ENCODE measurements at regions not wholly inside any gene's neighbourhood (a gene's known extent, or its start where the extent isn't known, plus 50 kb on each side); places are given as distances from the start of the nearest gene placed in this dataset.

DNA sequence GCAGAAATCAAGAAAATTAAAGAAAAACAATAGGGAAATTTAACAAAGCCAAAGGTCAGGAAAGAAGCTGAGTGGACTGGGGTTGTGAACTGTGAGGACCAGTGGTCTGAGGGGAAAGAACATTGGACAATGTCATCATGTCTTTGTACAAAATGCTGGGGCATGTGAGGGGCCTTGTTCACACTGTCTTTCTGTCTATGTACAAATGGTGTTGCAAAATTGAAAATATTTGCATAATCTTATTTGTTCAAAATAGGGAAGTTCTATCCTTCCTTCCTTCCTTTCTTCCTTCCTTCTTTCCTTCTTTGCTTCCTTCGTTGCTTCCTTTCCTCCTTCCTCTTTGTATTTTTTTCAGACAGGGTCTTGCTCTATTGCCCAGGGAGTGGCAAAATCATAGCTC lies 79.2 kb upstream of the SCEL start:
- TF ChIP-seq, protein P1, sequence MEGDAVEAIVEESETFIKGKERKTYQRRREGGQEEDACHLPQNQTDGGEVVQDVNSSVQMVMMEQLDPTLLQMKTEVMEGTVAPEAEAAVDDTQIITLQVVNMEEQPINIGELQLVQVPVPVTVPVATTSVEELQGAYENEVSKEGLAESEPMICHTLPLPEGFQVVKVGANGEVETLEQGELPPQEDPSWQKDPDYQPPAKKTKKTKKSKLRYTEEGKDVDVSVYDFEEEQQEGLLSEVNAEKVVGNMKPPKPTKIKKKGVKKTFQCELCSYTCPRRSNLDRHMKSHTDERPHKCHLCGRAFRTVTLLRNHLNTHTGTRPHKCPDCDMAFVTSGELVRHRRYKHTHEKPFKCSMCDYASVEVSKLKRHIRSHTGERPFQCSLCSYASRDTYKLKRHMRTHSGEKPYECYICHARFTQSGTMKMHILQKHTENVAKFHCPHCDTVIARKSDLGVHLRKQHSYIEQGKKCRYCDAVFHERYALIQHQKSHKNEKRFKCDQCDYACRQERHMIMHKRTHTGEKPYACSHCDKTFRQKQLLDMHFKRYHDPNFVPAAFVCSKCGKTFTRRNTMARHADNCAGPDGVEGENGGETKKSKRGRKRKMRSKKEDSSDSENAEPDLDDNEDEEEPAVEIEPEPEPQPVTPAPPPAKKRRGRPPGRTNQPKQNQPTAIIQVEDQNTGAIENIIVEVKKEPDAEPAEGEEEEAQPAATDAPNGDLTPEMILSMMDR (IDR thresholded peaks at IDR 0.05; ENCODE audit: control insufficient read depth, insufficient read depth, low read depth, low read length, missing control alignments), result no peak
- DNase-seq (ENCODE audit: low read depth), result no peak
- no peak overlapping the region for H3K4me3 ChIP-seq (ENCODE audit: control insufficient read depth, low read depth, low read length)

GRCh38 chr13:77449265-77449664 lies 86.2 kb upstream of the SCEL start:
- TF ChIP-seq, protein P1 (IDR thresholded peaks at IDR 0.05; ENCODE audit: control insufficient read depth, insufficient read depth, low read depth, low read length, missing control alignments), result no peak
- no peak overlapping the region for H3K4me3 ChIP-seq (ENCODE audit: control insufficient read depth, low read depth, low read length)
- DNase-seq (ENCODE audit: low read depth), result no peak

DNA sequence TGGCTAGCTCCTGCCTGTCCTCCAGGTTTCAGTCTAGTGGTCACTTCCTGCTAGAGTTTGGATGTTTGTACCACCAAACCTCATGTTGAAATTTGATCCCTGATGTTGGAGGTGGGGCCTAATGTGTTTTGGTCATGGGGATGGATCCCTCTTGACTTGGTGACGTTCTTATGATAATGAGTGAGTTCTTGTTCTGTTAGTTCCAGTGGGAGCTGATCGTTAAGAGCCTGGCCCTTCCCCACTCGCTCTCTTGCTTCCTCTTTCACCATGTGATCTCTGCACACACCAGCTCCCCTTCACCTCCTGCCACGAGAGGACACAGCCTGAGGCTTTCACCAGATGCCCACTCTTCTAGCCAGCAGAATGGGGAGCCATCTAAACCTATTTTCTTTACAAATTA lies 86.8 kb upstream of the SCEL start:
- no peak overlapping the region for H3K4me3 ChIP-seq (ENCODE audit: control insufficient read depth, low read depth, low read length)
- no peak for DNase-seq (ENCODE audit: low read depth)
- TF ChIP-seq, protein P1 (IDR thresholded peaks at IDR 0.05; ENCODE audit: control insufficient read depth, insufficient read depth, low read depth, low read length, missing control alignments), result no peak

- TF ChIP-seq, protein P1 (IDR thresholded peaks at IDR 0.05; ENCODE audit: control insufficient read depth, insufficient read depth, low read depth, low read length, missing control alignments), result no peak
- DNase-seq (ENCODE audit: low read depth), result no peak
- no peak overlapping the region for H3K4me3 ChIP-seq (ENCODE audit: control insufficient read depth, low read depth, low read length)
Measured at GRCh38 chr13:77443511-77443910, 92.0 kb upstream of the SCEL start.

DNA sequence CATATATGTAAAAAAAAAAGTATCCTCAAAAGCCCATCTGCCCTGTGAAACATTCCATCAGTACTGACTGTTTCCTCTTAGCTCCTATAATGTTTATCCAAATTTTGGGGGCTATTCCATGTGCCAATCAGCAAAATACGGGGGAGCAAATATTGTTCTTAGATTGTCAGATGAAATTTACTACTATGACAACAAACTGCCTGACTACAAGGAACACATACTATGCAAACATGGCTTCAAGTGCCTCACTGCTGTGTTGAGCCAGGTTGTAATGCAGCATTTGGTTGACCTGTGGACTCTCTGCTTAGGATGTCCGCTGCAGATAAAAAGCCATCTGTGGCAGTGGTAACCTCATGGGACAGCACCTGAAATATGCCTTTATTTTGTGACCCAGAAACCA lies 98.2 kb upstream of the SCEL start:
- TF ChIP-seq, protein P1 (IDR thresholded peaks at IDR 0.05; ENCODE audit: control insufficient read depth, insufficient read depth, low read depth, low read length, missing control alignments), result no peak
- no peak for DNase-seq (ENCODE audit: low read depth)
- no peak overlapping the region for H3K4me3 ChIP-seq (ENCODE audit: control insufficient read depth, low read depth, low read length)

- DNase-seq (ENCODE audit: low read depth), result no peak
- TF ChIP-seq, protein P1 (IDR thresholded peaks at IDR 0.05; ENCODE audit: control insufficient read depth, insufficient read depth, low read depth, low read length, missing control alignments), result no peak
Measured at GRCh38 chr13:77434289-77434688, 101.2 kb upstream of the SCEL start.

DNA sequence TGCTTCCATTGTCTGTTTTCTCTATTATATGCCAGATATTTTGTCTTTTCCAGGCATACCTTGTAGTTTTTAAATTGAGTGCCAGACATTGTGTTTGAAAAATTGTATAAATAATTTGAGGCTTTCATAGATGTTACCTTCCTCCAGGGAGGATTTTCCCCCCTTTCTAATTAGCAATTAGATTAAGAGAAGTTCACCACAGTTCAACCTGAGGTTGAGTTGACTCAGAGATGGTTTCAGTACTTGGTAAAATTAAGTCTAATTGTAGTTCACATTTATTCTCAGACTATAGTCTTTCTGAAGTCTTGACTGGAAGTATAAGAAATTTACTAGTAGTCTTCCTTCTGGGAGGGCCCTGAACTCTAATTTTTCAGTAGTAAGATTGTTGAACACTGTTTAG lies 104.1 kb upstream of the SCEL start:
- TF ChIP-seq, protein P1 (IDR thresholded peaks at IDR 0.05; ENCODE audit: control insufficient read depth, insufficient read depth, low read depth, low read length, missing control alignments), result no peak
- no peak for DNase-seq (ENCODE audit: low read depth)
- no peak overlapping the region for H3K4me3 ChIP-seq (ENCODE audit: control insufficient read depth, low read depth, low read length)

More at GRCh38 chr13:77434289-77434688, 101.2 kb upstream of the SCEL start:
- no peak overlapping the region for H3K4me3 ChIP-seq (ENCODE audit: control insufficient read depth, low read depth, low read length)

All from AG09309 (cell line).